ENCODE measurements at regions not wholly inside any gene's neighbourhood (a gene's known extent, or its start where the extent isn't known, plus 50 kb on each side); places are given as distances from the start of the nearest gene placed in this dataset.

- TF ChIP-seq CTCF (IDR thresholded peaks at IDR 0.05; ENCODE audit: low read depth, low read length, poor library complexity, severe bottlenecking) (no peak), EZH2phosphoT487 (IDR thresholded peaks at IDR 0.05; ENCODE audit: borderline replicate concordance, low read length) (no peak)
These were observed 244.5 kb upstream of the CSNK1A1L start for GRCh38 chr13:37349916-37350315.

Data from DOHH2 (cell line).